ENCODE measurements at regions not wholly inside any gene's neighbourhood (a gene's known extent, or its start where the extent isn't known, plus 50 kb on each side); places are given as distances from the start of the nearest gene placed in this dataset.

DNA sequence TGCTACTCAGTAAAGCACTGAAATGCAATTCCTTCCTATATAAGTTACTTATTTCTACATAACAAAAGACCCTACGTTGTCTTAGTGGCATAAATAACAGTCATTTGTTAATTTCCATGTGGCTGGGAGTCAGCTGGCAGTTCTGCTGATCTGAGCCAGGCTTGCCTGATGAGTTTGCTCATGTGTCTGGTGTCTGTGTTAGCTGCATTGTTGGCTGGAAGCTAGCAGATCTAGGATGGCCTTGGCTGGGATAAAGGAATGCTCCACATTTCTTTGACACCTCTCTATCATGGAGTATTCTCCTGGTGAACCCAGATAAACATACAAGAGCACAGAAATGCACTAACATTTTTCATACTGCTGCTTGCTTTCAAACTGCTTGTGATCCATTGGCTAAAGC is 264.4 kb upstream of the MON1B start:
- FAIRE-seq = no peak
- TF ChIP-seq TAF1 (IDR thresholded peaks at IDR 0.05; ENCODE audit: borderline replicate concordance, low read depth, low read length) (no peak), POLR2A (IDR thresholded peaks at IDR 0.05; ENCODE audit: low read depth, low read length) (no peak), POLR2AphosphoS5 (IDR thresholded peaks at IDR 0.05; ENCODE audit: low read depth, low read length) (no peak)
- no peak for DNase-seq (ENCODE audit: insufficient read length)

DNA sequence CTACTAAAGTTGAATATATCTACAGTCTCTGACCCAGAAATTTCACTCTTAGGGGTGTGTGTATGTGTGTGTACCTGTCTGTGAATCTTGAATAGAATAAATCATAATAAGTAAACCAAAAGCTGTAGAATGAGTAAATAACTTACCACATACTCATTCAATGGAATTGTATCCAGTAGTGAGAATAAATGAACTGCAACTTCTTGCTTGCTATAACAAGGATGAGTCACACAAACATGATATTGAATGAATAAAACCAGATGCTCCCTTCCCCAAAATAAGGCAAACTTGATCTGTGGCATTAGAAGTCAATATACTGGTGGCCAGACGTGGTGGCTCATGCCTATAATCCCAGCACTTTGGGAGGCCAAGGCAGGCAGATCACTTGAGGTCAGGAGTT is 259.8 kb upstream of the MON1B start:
- no peak for DNase-seq (ENCODE audit: insufficient read length)
- no peak for FAIRE-seq
- TF ChIP-seq TAF1 (IDR thresholded peaks at IDR 0.05; ENCODE audit: borderline replicate concordance, low read depth, low read length) (no peak), POLR2A (IDR thresholded peaks at IDR 0.05; ENCODE audit: low read depth, low read length) (no peak), POLR2AphosphoS5 (IDR thresholded peaks at IDR 0.05; ENCODE audit: low read depth, low read length) (no peak)

DNA sequence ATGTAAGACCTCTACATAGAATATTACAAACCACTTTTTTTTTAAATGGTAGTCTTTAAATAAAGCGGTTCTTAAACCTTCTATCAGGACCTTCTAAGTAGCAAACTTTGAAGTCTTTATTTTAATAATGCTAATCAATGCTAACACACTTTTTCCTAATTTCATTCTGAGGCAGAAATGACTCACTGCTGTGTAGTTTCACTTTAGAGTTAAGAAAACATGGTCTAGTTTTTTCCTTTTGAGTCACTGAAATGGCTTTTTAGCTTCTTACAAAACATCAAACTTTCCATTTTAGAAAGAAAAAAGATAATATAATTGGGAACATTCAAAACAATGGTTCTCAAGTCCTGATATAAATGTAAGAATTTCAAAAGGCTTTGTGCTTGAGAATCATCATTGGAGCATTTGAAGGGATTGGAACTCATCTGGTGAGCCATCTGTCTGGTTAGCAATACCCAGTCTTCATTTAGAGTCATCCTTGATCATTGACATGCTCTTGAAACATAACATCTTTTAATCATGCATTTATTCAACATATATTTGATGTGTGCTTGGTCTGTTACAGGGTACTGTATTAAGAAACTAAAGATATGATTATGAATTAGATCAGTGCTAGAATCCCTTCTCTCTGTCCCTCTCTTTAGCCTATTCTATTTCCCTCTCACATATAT is 258.3 kb upstream of the MON1B start:
- TF ChIP-seq TAF1 (IDR thresholded peaks at IDR 0.05; ENCODE audit: borderline replicate concordance, low read depth, low read length) (no peak), POLR2A (IDR thresholded peaks at IDR 0.05; ENCODE audit: low read depth, low read length) (no peak), POLR2AphosphoS5 (IDR thresholded peaks at IDR 0.05; ENCODE audit: low read depth, low read length) (no peak)
- FAIRE-seq (no peak), DNase-seq (ENCODE audit: insufficient read length) (no peak)

DNA sequence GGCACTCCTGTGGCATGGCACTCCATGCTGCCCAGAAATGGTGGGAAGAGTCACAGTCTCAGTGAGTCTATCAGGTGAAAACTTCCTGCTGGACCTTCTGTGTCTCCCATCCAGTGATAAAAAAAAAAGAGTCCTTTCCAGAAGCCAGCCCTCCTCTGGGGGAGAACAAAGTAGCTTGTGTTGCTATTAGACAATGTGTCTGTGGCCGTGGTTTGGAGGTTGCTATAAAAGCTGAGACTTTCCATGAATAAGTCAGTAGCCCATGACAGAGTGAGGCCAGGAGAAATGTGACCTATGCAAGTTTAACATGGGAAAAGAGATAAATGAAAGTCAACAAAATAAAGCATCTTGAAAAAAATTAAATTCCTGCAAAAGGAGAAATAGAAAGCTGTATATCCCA is 250.7 kb upstream of the MON1B start:
- FAIRE-seq (no peak), DNase-seq (ENCODE audit: insufficient read length) (no peak)
- no peak for TF ChIP-seq TAF1 (IDR thresholded peaks at IDR 0.05; ENCODE audit: borderline replicate concordance, low read depth, low read length)
- no peak for TF ChIP-seq POLR2AphosphoS5 (IDR thresholded peaks at IDR 0.05; ENCODE audit: low read depth, low read length)
- no peak for TF ChIP-seq POLR2A (IDR thresholded peaks at IDR 0.05; ENCODE audit: low read depth, low read length)

DNA sequence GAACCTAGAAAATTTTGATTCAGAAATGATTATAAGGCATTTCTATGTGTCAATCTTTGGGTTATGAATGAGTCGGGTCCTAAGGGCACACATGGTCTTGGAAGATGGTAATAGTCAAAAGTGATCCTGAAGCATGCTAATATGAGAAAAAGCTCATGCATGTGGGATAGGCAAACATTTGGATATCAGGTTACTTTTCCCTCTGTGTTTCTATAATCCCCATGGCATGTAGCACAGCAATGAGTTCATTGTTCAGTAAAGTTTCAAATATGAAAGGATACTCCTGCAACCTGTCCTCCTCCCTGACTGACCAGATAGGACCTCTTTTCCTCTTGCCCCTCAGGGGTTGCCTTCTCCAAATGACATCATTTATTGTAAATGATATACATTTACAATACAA is 249.9 kb upstream of the MON1B start:
- DNase-seq (ENCODE audit: insufficient read length) (no peak), FAIRE-seq (no peak)
- TF ChIP-seq POLR2A (IDR thresholded peaks at IDR 0.05; ENCODE audit: low read depth, low read length) (no peak), POLR2AphosphoS5 (IDR thresholded peaks at IDR 0.05; ENCODE audit: low read depth, low read length) (no peak), TAF1 (IDR thresholded peaks at IDR 0.05; ENCODE audit: borderline replicate concordance, low read depth, low read length) (no peak)

DNA sequence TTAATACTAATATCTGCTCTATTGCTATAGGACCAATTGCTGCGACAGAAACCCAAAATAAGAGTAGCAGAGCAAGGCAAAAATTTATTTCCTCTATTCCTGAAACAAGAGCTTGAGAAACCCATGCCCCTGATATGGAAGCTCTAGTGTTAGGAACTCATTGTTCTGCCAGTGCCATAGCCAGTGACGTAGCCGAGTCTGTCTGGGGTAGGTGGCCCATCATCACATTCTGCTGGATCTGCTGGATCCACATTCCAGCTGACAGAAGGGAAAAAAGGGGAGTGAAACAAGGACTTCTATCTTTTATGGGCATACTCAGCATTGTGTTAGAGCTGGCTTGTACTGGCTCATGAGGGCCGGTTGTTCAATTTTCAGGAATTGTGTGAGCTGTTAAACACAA is 248.9 kb upstream of the MON1B start:
- no peak for TF ChIP-seq TAF1 (IDR thresholded peaks at IDR 0.05; ENCODE audit: borderline replicate concordance, low read depth, low read length)
- TF ChIP-seq POLR2AphosphoS5 (IDR thresholded peaks at IDR 0.05; ENCODE audit: low read depth, low read length) = no peak
- TF ChIP-seq POLR2A (IDR thresholded peaks at IDR 0.05; ENCODE audit: low read depth, low read length) = no peak
- no peak for DNase-seq (ENCODE audit: insufficient read length)
- no peak for FAIRE-seq

DNA sequence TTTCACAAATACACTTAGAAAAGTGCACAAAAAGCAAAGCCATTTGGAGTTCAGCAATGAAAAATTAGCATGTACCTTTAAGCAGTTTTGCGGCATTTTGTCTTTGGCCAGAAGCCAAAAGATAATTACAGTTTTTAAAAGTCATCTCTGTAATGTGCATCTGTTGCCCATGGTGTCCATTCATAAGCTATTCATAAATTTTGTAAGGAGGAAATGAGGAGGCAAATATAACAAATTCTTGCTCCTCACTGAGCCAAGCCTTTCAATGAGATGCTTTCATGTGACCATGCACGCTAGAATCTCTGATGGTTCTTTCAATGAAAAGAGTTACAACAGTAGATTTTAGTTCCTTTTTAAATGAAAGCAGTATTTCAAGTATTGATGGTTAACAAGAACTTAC is 247.1 kb upstream of the MON1B start:
- FAIRE-seq = no peak
- no peak for DNase-seq (ENCODE audit: insufficient read length)
- TF ChIP-seq TAF1 (IDR thresholded peaks at IDR 0.05; ENCODE audit: borderline replicate concordance, low read depth, low read length) = no peak
- no peak for TF ChIP-seq POLR2AphosphoS5 (IDR thresholded peaks at IDR 0.05; ENCODE audit: low read depth, low read length)
- TF ChIP-seq POLR2A (IDR thresholded peaks at IDR 0.05; ENCODE audit: low read depth, low read length) = no peak

DNA sequence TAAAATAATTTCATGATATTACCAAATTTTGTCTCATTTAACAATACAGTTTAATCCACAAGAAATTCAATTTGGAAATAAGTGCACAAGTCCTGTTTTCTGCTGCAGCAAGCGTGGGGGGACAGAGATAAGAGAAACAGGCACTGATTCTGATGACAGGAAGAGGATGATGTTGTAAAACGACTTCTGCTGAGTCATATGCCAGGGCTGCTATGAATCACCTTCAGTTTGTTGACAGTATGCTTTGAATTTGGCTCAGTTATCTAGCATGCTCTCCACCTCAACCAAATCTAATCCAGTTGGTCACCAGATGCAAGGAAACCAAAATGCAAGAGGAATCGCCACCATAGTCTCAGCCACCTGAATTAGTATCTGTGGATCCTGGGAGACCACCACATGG is 244.1 kb upstream of the MON1B start:
- no peak for FAIRE-seq
- no peak for TF ChIP-seq POLR2A (IDR thresholded peaks at IDR 0.05; ENCODE audit: low read depth, low read length)
- TF ChIP-seq TAF1 (IDR thresholded peaks at IDR 0.05; ENCODE audit: borderline replicate concordance, low read depth, low read length) = no peak
- TF ChIP-seq POLR2AphosphoS5 (IDR thresholded peaks at IDR 0.05; ENCODE audit: low read depth, low read length) = no peak
- DNase-seq (ENCODE audit: insufficient read length) = no peak

DNA sequence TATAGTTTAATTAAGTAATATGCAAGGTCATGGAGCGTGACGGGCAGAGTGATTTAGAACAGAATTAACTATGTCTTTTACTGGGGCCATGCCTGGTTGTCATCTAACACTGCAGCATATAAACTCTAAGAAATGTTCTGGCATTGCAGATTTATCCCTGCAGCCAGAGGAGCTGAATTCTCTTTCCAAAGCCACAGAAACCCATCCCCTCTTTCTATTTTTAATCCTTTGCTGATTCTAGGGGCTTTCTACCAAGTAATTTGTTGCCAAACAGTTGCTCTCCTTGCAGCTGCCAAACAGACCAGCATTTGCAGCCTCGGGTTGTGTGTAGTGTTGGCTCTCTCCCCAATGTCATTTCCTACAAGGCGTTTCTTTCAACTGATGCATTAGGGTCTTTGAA is 243.2 kb upstream of the MON1B start:
- DNase-seq (ENCODE audit: insufficient read length) = no peak
- FAIRE-seq = no peak
- TF ChIP-seq POLR2AphosphoS5 (IDR thresholded peaks at IDR 0.05; ENCODE audit: low read depth, low read length) (no peak), POLR2A (IDR thresholded peaks at IDR 0.05; ENCODE audit: low read depth, low read length) (no peak), TAF1 (IDR thresholded peaks at IDR 0.05; ENCODE audit: borderline replicate concordance, low read depth, low read length) (no peak)

DNA sequence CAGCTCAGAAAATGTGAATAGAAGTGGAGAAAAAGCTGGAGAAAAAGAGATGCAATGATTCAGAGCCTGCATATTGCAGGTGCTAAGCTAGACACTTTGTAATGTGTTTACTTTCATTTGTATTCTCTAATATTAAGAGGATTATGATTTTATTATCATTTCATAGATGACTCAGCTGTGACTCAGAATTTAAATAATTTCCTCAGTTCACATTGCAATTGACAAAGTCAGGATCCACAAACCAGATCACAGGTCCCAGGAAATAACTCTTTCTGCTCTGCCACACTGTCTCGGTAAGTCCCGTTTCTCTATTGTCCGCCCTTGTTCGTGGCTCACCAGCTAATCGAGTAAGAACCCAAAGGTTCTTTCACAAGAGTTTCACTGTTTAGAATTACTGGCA is 235.4 kb upstream of the MON1B start:
- FAIRE-seq = no peak
- no peak for DNase-seq (ENCODE audit: insufficient read length)

DNA sequence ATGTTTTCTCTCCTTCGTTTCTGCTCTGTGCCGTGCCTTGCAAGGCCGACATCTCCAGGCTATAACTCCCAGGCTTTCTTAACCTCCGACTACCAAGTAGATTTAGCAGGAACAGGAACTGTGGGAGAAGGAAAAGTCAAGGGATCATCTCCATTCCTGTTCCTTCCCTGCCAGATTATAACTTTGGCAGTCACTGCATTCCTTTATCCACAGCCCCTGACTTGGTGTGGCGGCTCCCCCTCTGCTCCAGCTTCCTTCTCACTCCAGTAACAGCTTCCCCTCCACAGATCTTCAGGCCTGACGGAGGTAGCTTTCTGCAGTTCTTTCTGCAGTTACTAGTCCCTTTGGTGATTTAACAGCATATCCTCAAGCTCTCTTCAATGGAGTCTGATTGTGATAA is 234.6 kb upstream of the MON1B start:
- TF ChIP-seq POLR2AphosphoS5 (IDR thresholded peaks at IDR 0.05; ENCODE audit: low read depth, low read length) (no peak), POLR2A (IDR thresholded peaks at IDR 0.05; ENCODE audit: low read depth, low read length) (no peak), TAF1 (IDR thresholded peaks at IDR 0.05; ENCODE audit: borderline replicate concordance, low read depth, low read length) (no peak)
- no peak for FAIRE-seq
- no peak for DNase-seq (ENCODE audit: insufficient read length)

More for the DNA sequence above, 235.4 kb upstream of the MON1B start:
- TF ChIP-seq POLR2A (IDR thresholded peaks at IDR 0.05; ENCODE audit: low read depth, low read length) (no peak), POLR2AphosphoS5 (IDR thresholded peaks at IDR 0.05; ENCODE audit: low read depth, low read length) (no peak), TAF1 (IDR thresholded peaks at IDR 0.05; ENCODE audit: borderline replicate concordance, low read depth, low read length) (no peak)

DNA sequence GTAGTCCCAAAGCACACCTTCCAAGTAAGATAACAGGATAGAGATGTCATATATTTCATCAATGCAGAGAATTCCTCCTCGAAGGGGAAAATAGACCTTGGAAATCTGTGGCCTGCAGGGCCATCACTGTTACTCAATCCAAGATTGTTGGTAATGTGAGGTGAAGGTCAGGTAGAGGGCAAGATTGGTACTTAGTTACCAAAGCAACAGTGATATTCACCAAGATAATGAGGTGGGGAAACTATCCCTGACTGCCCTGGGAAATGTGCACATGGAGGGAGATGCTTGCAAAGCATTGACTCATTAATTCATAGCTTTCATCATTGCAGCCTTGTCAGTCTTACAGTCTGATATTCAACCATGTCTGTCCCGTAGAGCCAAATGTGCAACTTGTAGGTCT is 234.1 kb upstream of the MON1B start:
- DNase-seq (ENCODE audit: insufficient read length) (no peak), FAIRE-seq (no peak)
- TF ChIP-seq POLR2AphosphoS5 (IDR thresholded peaks at IDR 0.05; ENCODE audit: low read depth, low read length) (no peak), POLR2A (IDR thresholded peaks at IDR 0.05; ENCODE audit: low read depth, low read length) (no peak), TAF1 (IDR thresholded peaks at IDR 0.05; ENCODE audit: borderline replicate concordance, low read depth, low read length) (no peak)
